Mesendoderm (in vitro differentiated cells): ENCODE measurements at regions not wholly inside any gene's neighbourhood (a gene's known extent, or its start where the extent isn't known, plus 50 kb on each side); places are given as distances from the start of the nearest gene placed in this dataset.

Experiments
- DNase-seq: peaks from one replicate; pipeline ENCODE4 v3.0.0; 2013
- H2AK5ac ChIP-seq: 2 replicates; pipeline ENCODE4 v1.6.1; 2013; ENCODE audit warnings: low read length, inconsistent platforms
- H2BK120ac ChIP-seq: 2 replicates; pipeline ENCODE4 v1.6.1; 2013; ENCODE audit warnings: low read depth, mild to moderate bottlenecking, low read length, moderate library complexity, mixed read lengths
- H2BK15ac ChIP-seq: replicated peaks from 2 replicates; pipeline ENCODE4 v1.6.1; 2013; ENCODE audit warnings: low read depth, mild to moderate bottlenecking, moderate library complexity
- H2BK5ac ChIP-seq: 2 replicates; pipeline ENCODE4 v1.6.1; 2013; ENCODE audit warnings: low read length, inconsistent platforms
- H3K18ac ChIP-seq: 2 replicates; pipeline ENCODE4 v1.6.1; 2013; ENCODE audit warnings: mild to moderate bottlenecking, low read length, mixed read lengths
- H3K23ac ChIP-seq: one replicate; pipeline ENCODE4 v1.6.1; 2013; ENCODE audit warnings: low read length
- H3K27ac ChIP-seq: 2 replicates; pipeline ENCODE4 v1.5.1; 2013; ENCODE audit warnings: low read depth, mild to moderate bottlenecking, inconsistent platforms, low read length, moderate library complexity
- H3K27me3 ChIP-seq: 2 replicates; pipeline ENCODE4 v1.6.1; 2013; ENCODE audit warnings: low read length, control low read depth, mild to moderate bottlenecking, inconsistent platforms; ENCODE audit not compliant: insufficient read depth, poor library complexity
- H3K36me3 ChIP-seq: 2 replicates; pipeline ENCODE4 v1.6.1; 2013; ENCODE audit warnings: low read length, inconsistent platforms; ENCODE audit not compliant: control insufficient read depth, insufficient read depth
- H3K4ac ChIP-seq: one replicate; pipeline ENCODE4 v1.6.1; 2013; ENCODE audit warnings: low read depth, mild to moderate bottlenecking, low read length, moderate library complexity
- H3K4me1 ChIP-seq: 2 replicates; pipeline ENCODE4 v1.6.1; 2013; ENCODE audit warnings: low read depth, low read length, inconsistent platforms; ENCODE audit not compliant: control insufficient read depth
- H3K4me2 ChIP-seq: 2 replicates; pipeline ENCODE4 v1.6.1; 2013; ENCODE audit warnings: low read length
- H3K4me3 ChIP-seq: 2 replicates; pipeline ENCODE4 v1.5.1; 2013; ENCODE audit warnings: mild to moderate bottlenecking, low read length
- H3K56ac ChIP-seq: one replicate; pipeline ENCODE4 v1.6.1; 2013; ENCODE audit warnings: low read length
- H3K79me1 ChIP-seq: 2 replicates; pipeline ENCODE4 v1.6.1; 2013; ENCODE audit warnings: low read length, inconsistent platforms
- H3K79me2 ChIP-seq: 2 replicates; pipeline ENCODE4 v1.6.1; 2013; ENCODE audit warnings: mild to moderate bottlenecking, low read length; ENCODE audit not compliant: control insufficient read depth, insufficient read depth
- H3K9ac ChIP-seq: 2 replicates; pipeline ENCODE4 v1.6.1; 2013; ENCODE audit warnings: low read length, inconsistent platforms
- H4K5ac ChIP-seq: one replicate; pipeline ENCODE4 v1.6.1; 2013; ENCODE audit warnings: low read length
- H4K8ac ChIP-seq: one replicate; pipeline ENCODE4 v1.6.1; 2013; ENCODE audit warnings: low read depth, mild to moderate bottlenecking, control low read depth, low read length, moderate library complexity
- WGBS: extraction: QIAGEN DNeasy Blood & Tissue Kit; methylation state at CpG from one replicate; pipeline ENCODE4 v1.1.7; 2013; ENCODE audit warnings: low lambda C conversion rate, missing lambda C conversion rate; ENCODE audit not compliant: insufficient coverage; ENCODE audit errors: extremely low coverage; 5-methylcytosine and 5-hydroxymethylcytosine counted together

- Histone ChIP-seq H3K4me2 (no peak overlapping the region), H3K4me1 (no peaks in the 10 kb centered on the region), H3K27ac (no peak overlapping the region), H3K79me1 (no peaks in the 10 kb centered on the region), H3K4me3 (no peak overlapping the region), H4K5ac (no peak overlapping the region), H3K56ac (no peak overlapping the region), H3K9ac (no peak overlapping the region), H2AK5ac (no peak overlapping the region), H3K18ac (no peak overlapping the region), H3K4ac (no peak overlapping the region), H2BK5ac (no peak overlapping the region), H3K27me3 (no peaks in the 10 kb centered on the region), H3K36me3 (no peaks in the 10 kb centered on the region), H2BK15ac (no peak overlapping the region), H3K23ac (no peak overlapping the region), H2BK120ac (no peak overlapping the region), H4K8ac (no peak overlapping the region), H3K79me2 (no peaks in the 10 kb centered on the region)
- DNase-seq: no peak
- WGBS: no CpG with 5 or more reads among the region's 3 CpGs
Measured at GRCh38 chr3:104537323-104537722, 829.4 kb upstream of the ALCAM start.

- H3K4ac ChIP-seq: no peak overlapping the region
- H4K5ac ChIP-seq: no peak overlapping the region
- no CpG with 5 or more reads among the region's 3 CpGs for WGBS
- no peaks in the 10 kb centered on the region for H3K36me3 ChIP-seq
- H3K23ac ChIP-seq: no peak overlapping the region
- peak; percentile 22 for DNase-seq
- no peaks in the 10 kb centered on the region for H3K79me2 ChIP-seq
- no peaks in the 10 kb centered on the region for H3K79me1 ChIP-seq
- no peak overlapping the region for H3K9ac ChIP-seq
- no peak overlapping the region for H3K18ac ChIP-seq
- H2BK5ac ChIP-seq: no peak overlapping the region
- H3K4me1 ChIP-seq: no peaks in the 10 kb centered on the region
- no peak overlapping the region for H3K4me3 ChIP-seq
- no peak overlapping the region for H3K56ac ChIP-seq
- H4K8ac ChIP-seq: no peak overlapping the region
- no peak overlapping the region for H2BK15ac ChIP-seq
- no peak overlapping the region for H3K27ac ChIP-seq
- no peaks in the 10 kb centered on the region for H3K27me3 ChIP-seq
- no peak overlapping the region for H2AK5ac ChIP-seq
- no peak overlapping the region for H2BK120ac ChIP-seq
- no peak overlapping the region for H3K4me2 ChIP-seq
Measured at GRCh38 chr3:104546301-104546700, 820.4 kb upstream of the ALCAM start.

GRCh38 chr3:104547031-104547430, 819.7 kb upstream of the ALCAM start:
- no peak overlapping the region for H3K56ac ChIP-seq
- no peak overlapping the region for H2AK5ac ChIP-seq
- H3K18ac ChIP-seq: no peak overlapping the region
- no peak overlapping the region for H3K9ac ChIP-seq
- no peak overlapping the region for H2BK120ac ChIP-seq
- no peak overlapping the region for H3K4me2 ChIP-seq
- no peaks in the 10 kb centered on the region for H3K36me3 ChIP-seq
- no peak overlapping the region for H2BK5ac ChIP-seq
- no peaks in the 10 kb centered on the region for H3K4me1 ChIP-seq
- WGBS: no CpG with 5 or more reads among the region's 3 CpGs
- no peaks in the 10 kb centered on the region for H3K79me1 ChIP-seq
- DNase-seq: peak; percentile 6
- no peak overlapping the region for H4K8ac ChIP-seq
- H3K27ac ChIP-seq: no peak overlapping the region
- no peak overlapping the region for H3K23ac ChIP-seq
- H3K79me2 ChIP-seq: no peaks in the 10 kb centered on the region
- H3K27me3 ChIP-seq: no peaks in the 10 kb centered on the region
- H3K4ac ChIP-seq: no peak overlapping the region
- no peak overlapping the region for H3K4me3 ChIP-seq
- H2BK15ac ChIP-seq: no peak overlapping the region
- no peak overlapping the region for H4K5ac ChIP-seq

GRCh38 chr3:104548401-104548800, 818.3 kb upstream of the ALCAM start:
- Histone ChIP-seq H3K27ac (no peak overlapping the region), H3K36me3 (no peaks in the 10 kb centered on the region), H3K9ac (no peak overlapping the region), H3K4me3 (no peak overlapping the region), H2AK5ac (no peak overlapping the region), H2BK15ac (no peak overlapping the region), H3K4me1 (no peaks in the 10 kb centered on the region), H4K8ac (no peak overlapping the region), H3K23ac (no peak overlapping the region), H4K5ac (no peak overlapping the region), H2BK120ac (no peak overlapping the region), H3K27me3 (no peaks in the 10 kb centered on the region), H3K79me2 (no peaks in the 10 kb centered on the region), H3K56ac (no peak overlapping the region), H3K18ac (no peak overlapping the region), H3K79me1 (no peaks in the 10 kb centered on the region), H3K4me2 (no peak overlapping the region), H3K4ac (no peak overlapping the region), H2BK5ac (no peak overlapping the region)
- no peak for DNase-seq
- no CpG with 5 or more reads among the region's 8 CpGs for WGBS

GRCh38 chr3:104549099-104549714, 817.5 kb upstream of the ALCAM start:
- Histone ChIP-seq H3K79me2 (no peaks in the 10 kb centered on the region), H2BK15ac (no peak overlapping the region), H2BK120ac (no peak overlapping the region), H4K5ac (no peak overlapping the region), H3K4ac (no peak overlapping the region), H3K23ac (no peak overlapping the region), H3K18ac (no peak overlapping the region), H3K4me3 (no peak overlapping the region), H3K79me1 (no peaks in the 10 kb centered on the region), H3K56ac (no peak overlapping the region), H3K36me3 (no peaks in the 10 kb centered on the region), H3K4me2 (no peak overlapping the region), H2AK5ac (no peak overlapping the region), H3K27ac (no peak overlapping the region), H2BK5ac (no peak overlapping the region), H3K27me3 (no peaks in the 10 kb centered on the region), H3K9ac (no peak overlapping the region), H3K4me1 (no peaks in the 10 kb centered on the region), H4K8ac (no peak overlapping the region)
- no peak for DNase-seq
- WGBS: no CpG with 5 or more reads among the region's 4 CpGs

GRCh38 chr3:104553121-104553520, 813.6 kb upstream of the ALCAM start:
- H3K56ac ChIP-seq: no peak overlapping the region
- no peak overlapping the region for H2AK5ac ChIP-seq
- WGBS: no CpG with 5 or more reads among the region's 1 CpG
- DNase-seq: no peak
- H4K5ac ChIP-seq: no peak overlapping the region
- no peak overlapping the region for H4K8ac ChIP-seq
- no peak overlapping the region for H2BK5ac ChIP-seq
- H3K4me1 ChIP-seq: no peaks in the 10 kb centered on the region
- no peak overlapping the region for H3K4me3 ChIP-seq
- H3K18ac ChIP-seq: no peak overlapping the region
- no peak overlapping the region for H3K27ac ChIP-seq
- H3K79me1 ChIP-seq: no peaks in the 10 kb centered on the region
- H3K36me3 ChIP-seq: no peaks in the 10 kb centered on the region
- no peak overlapping the region for H3K4me2 ChIP-seq
- no peak overlapping the region for H3K9ac ChIP-seq
- H3K27me3 ChIP-seq: no peaks in the 10 kb centered on the region
- no peak overlapping the region for H2BK120ac ChIP-seq
- H3K4ac ChIP-seq: no peak overlapping the region
- no peak overlapping the region for H3K23ac ChIP-seq
- H2BK15ac ChIP-seq: no peak overlapping the region
- no peaks in the 10 kb centered on the region for H3K79me2 ChIP-seq
